Middle frontal gyrus (tissue), 1 donor: ENCODE measurements at regions not wholly inside any gene's neighbourhood (a gene's known extent, or its start where the extent isn't known, plus 50 kb on each side); places are given as distances from the start of the nearest gene placed in this dataset.
"Not testable (repeated sequence)": the region's sequence is repeated elsewhere in the genome, so short reads cannot be mapped to it uniquely, and the experiment has no call there.

Experiments used
- DNase-seq: peaks from one replicate; pipeline ENCODE4 v3.0.0-alpha.2; 2015; ENCODE audit warnings: low spot score; ENCODE audit errors: extremely low spot score

- no peak for DNase-seq
Measured at GRCh38 chr16:59455497-59455896, 721.4 kb upstream of the GOT2 start.

- not testable (repeated sequence) for DNase-seq
Measured at GRCh38 chr16:59450513-59450912, 716.4 kb upstream of the GOT2 start.

GRCh38 chr16:59440502-59440901 is 706.4 kb upstream of the GOT2 start:
- no peak for DNase-seq

DNA sequence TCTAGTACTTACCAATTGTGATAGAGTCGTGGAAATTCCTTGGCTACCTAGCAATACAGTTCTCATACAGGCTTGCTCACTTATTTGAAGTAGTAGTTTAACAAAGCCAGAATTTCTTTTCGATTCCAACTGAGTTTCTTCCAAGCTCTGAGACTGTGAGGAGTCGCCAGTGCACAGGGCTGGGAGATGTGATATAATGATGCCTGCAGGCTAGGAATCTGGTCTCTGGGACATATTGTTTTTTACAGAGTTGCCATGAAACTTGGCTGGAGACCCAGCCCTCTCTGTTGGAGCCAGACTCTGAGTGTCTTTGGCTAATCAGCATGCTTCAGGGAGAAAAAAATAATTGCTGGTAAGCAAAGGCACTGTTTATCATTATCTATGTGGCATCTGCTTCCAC is 698.8 kb upstream of the GOT2 start:
- no peak for DNase-seq

DNA sequence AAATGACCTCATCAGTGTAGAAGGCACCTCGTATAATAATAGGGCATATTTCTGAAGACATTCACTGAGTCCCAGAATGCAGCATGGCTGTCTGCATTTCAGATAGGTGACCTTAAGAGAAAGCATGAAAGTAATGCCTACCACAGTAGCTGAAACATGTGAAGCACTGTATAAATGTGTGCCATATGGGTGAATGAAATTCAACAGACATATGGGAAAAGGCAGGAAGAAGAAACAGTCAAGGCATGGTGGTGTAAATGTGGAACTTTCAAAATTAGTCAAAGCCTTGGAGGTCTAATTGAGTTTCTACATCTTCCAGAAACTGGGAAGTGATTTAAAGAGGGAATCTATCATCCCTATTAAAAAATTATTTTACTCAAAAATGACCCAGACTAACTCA is 698.2 kb upstream of the GOT2 start:
- DNase-seq = no peak

GRCh38 chr16:59424714-59425273 is 690.7 kb upstream of the GOT2 start:
- no peak for DNase-seq

GRCh38 chr16:59411961-59412841 is 678.1 kb upstream of the GOT2 start:
- no peak for DNase-seq

- DNase-seq = no peak
Measured at GRCh38 chr16:59410451-59410850, 676.3 kb upstream of the GOT2 start.

DNA sequence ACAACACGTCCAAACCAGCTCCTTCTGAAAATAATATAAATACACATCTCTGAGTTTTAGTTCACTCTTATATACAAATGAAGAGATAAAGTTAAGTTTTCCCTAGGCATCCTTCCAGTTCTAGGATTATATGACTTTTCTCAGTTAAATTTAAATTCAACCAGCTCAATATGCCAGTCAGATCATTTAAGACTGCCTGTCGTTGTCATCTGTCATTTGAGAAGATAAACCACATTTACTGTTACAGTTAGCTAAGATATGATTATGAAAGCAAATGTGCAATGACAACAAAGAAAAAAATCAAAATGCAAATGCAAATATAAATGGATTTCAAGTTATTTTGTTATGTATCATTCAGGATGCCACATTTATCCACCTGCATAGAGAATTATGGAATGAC is 671.7 kb upstream of the GOT2 start:
- no peak for DNase-seq

DNA sequence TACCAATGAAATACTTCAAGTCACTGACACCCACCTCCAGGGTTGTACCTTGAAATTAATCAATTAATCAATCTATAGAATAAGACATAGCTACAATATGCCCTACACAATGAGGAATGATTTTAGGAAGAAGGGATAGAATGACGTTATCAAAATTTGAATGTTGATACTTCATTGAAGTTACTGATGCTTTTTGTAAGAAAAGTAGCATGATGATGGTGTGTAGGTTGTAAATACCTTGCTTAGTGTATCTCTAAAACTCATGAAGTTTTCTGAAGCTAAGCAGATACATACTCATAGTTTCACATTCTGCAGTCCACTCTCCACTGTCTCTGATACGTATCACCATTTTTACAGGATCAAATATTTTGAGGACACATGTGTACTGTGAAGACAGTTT is 670.4 kb upstream of the GOT2 start:
- no peak for DNase-seq

GRCh38 chr16:59400830-59401229 is 666.7 kb upstream of the GOT2 start:
- DNase-seq = no peak

GRCh38 chr16:59397638-59398037 is 663.5 kb upstream of the GOT2 start:
- no peak for DNase-seq

DNA sequence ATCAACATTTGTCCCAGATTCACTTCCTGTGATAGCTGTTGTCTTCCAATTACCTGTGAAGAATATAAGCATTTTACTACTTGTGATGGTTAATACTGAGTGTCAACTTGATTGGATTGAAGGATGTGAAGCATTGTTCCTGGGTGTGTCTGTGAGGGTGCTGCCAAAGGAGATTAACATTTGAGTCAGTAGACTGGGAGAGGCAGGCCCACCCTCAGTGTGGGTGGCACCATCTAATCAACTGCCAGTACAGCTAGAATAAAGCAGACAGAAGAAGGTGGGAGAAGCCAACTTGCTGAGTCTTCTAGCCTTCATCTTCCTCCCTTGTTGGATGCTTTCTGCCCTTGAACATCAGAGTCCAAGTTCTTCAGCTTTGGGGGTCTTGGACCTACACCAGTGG is 660.4 kb upstream of the GOT2 start:
- DNase-seq = no peak

DNA sequence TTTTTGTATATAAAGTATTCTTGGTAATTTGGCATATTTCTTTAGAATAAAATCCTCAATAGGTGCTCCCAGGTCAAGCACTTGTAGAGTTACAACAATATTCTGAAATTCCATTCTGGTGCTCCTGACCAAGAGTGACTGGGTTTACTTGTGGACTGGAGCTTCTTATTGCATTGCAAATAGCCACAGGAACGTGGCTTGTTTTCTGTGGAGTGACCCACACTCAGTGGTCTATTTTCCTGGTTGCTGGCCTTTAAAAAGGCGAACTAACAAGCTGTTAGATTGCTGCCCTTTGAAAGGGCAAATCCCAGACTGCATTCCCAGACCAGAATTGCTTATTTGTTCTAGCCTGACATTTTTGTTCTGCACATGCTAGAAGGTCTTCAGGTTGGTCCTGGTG is 658.8 kb upstream of the GOT2 start:
- DNase-seq = no peak

- no peak for DNase-seq
Measured at GRCh38 chr16:59391617-59392364, 657.7 kb upstream of the GOT2 start.

DNA sequence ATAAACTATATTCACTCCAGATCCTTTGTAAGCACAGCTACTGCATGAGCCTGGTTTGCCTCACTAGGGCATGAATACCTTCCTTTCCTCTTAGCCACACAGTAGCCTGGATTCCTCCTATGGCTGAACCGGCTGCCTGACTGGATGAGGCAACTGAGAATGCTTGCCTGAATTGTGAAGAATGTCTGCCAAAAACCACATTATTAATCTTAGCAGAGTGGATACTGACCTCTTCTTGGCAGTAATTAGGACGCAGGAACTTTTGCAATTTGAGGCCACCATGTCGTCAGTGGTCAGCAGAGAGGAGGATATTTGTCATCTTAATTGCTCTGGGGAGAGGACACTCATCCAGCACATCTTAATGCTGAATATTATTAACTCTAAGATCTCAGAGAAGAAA is 651.8 kb upstream of the GOT2 start:
- DNase-seq = no peak

- no peak for DNase-seq
Measured at GRCh38 chr16:59385491-59385890, 651.4 kb upstream of the GOT2 start.

DNA sequence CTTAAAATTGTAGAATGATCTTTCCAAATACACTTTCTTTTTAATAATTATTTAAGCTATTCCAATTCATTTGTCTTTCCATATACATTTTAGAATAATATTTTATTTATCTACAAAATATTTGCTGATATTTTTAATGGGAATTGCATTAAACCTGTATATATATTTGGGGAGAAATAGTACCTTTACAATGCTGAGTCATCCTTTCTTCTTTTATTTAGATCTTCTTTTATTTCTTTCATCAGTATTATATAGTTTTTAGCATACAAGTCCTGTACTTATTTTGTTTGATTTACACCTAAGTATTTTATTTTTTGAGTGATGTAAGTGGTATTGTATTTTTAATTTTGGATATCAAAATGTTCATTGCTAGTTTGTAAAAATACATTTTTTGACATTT is 639.5 kb upstream of the GOT2 start:
- DNase-seq = no peak

- no peak for DNase-seq
Measured at GRCh38 chr16:59370717-59371116, 636.6 kb upstream of the GOT2 start.

DNA sequence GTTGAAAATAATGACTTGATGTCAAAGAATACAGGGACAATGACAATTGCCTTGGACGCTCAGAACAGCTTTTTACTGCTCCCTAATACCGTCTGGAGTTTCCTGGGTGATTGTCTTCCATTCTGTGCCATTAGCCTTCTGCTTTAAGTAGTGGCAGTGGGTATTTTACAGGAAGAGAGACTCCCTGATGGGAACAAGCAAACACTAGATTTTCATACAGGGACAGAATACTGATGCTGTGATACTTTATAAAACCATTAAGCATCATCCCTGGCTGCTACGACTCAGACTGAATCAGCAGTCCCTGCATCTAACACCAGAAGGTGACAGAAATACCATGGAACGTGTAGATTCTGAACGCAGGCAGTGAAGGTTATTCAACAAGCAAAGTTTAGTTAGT is 635.4 kb upstream of the GOT2 start:
- no peak for DNase-seq

DNA sequence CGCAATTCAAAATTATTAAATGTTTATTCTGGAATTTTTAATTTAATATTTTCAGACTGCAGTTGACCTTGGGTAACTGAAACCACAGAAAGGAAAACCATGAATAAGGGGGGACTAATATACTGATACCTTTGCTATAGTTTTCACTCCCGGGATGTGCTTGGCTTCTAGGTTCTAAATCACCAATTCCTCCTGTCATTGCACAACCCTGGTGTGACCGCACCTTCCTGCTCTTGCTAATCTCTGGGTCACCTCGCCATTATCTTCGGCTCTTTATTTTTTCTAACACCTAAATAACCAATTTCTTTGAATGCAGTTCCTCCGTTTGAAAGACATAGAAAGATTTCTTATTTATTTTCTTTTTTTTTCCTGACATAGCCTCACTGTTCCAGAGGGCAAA is 634.5 kb upstream of the GOT2 start:
- DNase-seq = no peak

DNA sequence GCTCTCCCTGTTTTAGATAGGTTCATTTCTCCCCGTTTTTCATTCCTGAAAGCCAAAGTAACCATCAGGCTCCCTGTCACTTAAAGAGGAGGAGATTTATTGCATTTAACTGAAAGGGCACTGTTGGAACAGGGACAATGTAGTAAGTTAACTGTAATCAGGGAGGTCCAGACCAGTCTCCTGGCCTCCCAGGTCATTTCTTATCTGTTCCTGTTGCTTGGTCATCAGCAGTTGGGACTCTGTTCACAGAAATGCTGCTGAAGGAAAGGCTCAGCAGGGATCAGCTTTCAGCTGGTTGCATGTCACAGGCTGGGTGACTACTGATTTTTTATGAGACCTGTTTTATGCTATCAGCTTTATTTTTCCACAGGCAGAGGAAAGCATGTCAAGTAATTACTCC is 622.6 kb upstream of the GOT2 start:
- no peak for DNase-seq
